NCI-H446 treated with DMSO at 0.1 percent for 48 hours (cell line): ENCODE measurements at regions not wholly inside any gene's neighbourhood (a gene's known extent, or its start where the extent isn't known, plus 50 kb on each side); places are given as distances from the start of the nearest gene placed in this dataset.
"Not testable (repeated sequence)": the region's sequence is repeated elsewhere in the genome, so short reads cannot be mapped to it uniquely, and the experiment has no call there.

ENCODE experiments used
- DNase-seq: peaks from one replicate; lab custom pipeline; 2025; lab: John Stamatoyannopoulos, UW

DNA sequence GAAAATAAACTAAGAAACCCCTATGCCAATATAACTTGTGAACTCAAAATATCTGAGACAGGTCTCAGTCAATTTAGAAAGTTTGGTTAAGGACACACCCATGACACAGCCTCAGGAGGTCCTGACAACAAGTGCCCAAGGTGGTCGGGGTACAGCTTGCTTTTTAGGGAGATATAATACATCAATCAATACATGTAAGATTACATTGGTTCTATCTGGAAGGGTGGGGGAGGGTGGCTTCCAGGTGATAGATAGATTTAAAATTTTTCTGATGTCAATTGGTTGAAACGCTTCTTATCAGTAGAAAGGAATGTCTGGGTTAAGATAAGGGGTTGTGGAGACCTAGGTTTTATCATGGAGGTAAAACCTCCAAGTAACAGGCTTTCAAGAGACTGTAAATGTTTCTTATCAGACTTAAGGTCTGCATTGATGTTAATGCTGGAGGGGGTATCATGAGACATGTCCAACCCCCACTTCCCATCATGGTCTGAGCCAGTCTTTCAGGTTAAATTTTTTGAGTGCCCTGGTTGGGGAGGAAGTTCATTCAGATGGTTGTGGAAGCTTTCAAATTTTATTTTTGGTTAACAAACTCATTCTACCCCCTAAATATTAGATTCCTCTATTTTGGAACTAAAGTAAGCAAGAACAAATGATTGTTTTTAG lies 82.0 kb upstream of the RASSF8 start:
- no peak for DNase-seq

DNA sequence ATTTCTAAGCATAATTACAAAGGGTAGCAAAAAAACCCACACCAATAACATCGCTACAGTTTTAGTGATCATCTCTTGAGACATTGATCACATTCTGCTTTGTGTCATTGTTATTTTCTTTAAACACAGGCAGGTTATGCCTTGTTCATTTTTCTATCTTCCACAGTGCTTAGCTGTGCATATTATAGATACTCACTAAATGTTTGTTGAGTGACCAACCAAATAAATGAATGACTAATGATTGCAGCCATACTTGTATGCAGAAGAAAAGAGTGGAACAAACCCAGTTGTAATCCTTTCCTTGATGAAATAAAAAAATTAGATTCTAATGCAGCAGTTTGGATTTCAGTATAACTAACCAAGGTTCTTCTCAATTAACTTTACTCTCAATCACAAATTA lies 81.0 kb upstream of the RASSF8 start:
- DNase-seq = no peak

DNA sequence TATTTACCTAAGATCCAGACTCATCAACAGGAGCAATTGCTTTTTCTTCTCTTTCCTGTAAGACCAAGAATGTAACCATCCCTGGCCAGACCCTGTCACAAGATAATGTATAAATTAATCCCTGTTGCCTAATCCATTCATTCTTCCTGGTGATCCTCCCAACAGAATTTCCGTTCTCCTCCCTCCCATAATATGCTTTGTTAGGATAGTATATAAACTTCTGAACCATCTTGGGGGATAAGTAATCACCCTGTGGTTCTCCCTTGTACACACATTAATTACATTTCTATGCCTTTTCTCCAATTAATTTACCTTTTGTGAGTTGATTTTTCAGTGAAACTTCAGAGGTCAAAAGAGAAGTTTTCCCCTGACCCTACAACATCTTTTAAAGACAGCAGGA lies 76.2 kb upstream of the RASSF8 start:
- DNase-seq = no peak

DNA sequence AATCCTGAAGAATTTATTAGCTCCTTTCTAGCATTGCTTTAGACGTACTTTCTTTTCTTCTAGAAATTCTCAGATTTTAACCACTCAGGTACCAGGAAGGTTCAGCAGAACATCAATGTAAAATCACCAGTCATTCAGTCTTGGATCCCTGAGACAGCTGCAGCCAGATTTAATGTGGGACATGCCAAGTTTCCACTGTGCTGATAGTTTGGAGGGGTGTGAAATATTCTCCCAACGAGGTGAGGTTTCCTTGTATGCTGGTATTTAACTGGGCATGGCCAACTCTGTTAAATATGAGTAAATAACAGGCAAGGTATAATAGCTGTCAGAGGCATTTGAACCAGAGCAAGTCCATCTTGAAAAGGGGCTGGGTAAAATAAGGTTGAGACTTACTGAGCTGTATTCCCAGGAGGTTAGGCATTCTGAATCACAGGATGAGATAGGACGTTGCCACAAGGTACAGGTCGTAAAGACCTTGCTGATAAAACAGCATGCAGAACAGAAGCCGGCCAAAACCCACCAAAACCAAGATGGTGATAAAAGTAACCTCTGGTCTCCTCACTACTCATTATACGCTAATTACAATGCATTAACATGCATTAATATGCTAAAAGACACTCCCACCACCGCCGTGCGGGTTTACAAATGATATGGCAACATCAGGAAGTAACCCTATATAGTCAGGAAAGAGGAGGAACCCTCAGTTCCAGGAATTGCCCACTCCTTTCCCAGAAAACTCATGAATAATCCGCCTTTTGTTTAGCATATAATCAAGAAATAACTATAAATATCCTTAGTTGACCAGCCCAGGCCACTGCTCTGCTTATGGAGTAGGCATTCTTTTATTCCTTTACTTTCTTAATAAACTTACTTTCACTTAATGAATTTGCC lies 75.2 kb upstream of the RASSF8 start:
- no peak for DNase-seq

DNA sequence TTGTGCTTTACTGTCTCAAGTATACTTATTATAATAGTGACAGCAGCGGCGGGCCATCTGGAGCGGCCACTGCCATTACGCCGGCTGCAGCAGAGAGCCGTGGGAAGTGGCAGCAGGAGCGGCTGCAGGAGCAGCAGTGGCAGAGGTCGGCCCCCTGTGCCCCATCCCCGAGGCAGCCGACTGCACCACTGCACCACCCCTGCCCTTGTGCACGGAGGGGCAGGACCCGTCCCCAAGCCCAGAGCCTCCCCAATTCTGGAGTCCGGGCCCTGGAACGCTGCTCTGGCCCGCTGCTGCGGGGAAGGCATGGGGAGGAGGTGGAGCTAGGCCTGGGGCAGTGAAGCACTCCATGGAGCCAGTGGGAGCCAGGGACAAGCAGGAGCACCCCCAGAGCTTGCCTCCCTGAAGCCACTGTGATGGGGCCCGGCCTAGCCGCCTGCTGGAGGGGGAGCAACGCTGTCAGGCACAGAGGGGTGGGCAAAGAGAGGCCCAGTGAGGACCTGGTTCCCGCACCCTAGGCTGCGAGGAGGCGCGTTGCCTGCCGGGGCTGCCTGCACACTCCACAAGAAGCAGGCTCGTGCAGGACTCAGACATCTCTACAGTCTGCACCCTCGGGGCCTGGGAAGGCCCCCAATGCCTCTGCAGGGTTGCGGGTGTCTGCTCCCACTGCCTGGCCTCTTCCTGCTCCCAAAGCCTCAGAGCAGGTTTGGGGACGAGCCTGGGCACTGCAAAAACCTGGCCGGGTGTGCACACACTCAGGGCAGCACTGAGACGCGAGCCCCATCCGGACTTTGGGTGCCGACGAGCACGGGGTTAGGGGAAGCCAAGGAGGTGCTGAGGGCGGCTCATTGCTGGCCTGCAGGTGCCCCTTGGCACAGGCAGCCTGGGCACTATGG lies 74.2 kb upstream of the RASSF8 start:
- DNase-seq = no peak

DNA sequence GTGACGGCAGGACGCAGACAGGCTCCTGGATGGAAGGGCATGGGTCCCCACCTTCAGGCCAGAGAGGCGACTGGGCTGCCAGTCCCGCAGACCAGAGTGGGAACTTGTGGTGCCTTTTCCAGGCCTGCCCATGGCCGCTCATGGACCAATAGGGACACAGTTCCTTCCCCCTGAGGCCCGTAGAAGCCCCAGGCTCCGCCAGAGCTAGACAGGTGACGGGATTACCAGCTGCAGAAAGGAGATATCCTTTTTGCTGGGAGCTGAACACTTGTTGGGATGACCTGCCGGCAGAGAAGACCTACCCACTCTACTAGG lies 73.6 kb upstream of the RASSF8 start:
- no peak for DNase-seq

DNA sequence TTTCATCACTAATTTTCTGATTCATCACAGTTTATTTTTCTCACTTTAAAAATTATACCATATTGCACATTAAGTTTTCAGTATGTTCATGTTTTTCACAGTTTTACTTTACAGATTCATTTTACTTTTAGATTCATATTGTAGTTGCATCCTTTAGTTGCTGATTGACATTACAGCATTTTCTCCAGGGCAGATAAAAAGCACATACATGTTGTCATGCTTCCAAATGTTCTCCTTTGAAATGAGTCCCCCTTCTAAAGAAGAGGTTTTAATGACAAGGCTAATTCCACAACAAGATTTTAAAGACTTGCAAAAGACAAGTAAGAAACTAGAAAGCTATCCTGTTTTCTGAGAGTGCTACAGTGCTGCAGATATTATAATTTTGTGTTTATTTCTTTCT lies 72.1 kb upstream of the RASSF8 start:
- DNase-seq = no peak

DNA sequence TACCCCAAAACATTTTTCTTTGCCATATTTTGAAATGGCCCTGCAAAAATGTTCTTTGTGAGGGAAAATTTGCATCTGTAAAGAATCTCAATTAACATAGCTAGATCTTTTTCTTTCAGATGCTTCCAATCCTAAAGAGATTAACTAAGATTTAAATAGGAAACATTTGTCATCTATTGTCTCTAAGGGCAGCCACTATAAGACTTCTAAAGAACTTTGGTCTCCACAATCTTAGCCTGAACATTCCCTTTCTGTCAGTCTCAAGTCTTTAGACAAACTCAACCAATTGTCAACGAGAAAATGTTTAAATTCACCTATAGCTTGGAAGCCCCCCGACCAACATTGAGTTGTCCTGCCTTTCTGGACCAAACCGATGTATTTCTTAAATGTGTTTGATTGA lies 71.1 kb upstream of the RASSF8 start:
- no peak for DNase-seq

DNA sequence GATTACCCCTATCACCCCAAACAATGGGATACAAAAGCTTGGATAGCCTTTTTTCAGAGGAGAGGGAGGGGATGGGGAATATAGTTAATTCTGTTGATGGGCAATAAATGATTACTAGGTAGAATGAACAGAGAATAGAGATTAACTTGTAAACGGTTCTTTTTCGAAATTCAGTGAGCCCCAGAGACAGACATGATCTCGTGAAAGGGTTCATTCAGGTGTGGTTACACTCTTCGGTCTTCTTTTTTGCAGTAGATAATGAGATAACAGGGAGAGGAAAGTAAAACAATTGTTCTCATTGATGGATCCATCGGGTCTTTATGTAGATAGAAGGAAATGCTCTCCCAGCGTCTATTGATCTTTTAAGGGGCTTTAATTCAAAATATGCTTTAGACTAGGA lies 69.3 kb upstream of the RASSF8 start:
- no peak for DNase-seq

DNA sequence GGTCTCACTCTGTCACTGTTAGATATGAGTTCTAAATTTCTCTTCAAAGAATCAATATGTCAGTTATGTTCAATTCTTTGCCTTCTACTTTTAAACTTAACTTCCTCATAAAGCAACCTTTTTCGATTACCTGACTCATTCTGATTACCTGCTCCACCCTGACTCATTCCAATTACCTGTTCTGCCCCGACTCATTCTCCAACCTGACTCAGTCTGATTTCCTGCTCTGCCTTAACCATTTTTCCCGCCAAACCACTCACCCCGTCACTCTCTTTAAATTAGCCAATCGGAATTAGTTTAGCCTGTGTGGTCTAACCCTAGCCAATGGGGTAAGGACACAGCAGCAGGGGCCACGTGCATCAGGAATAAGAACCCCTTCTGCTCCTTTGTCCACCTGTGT lies 67.4 kb upstream of the RASSF8 start:
- DNase-seq = not testable (repeated sequence)

DNA sequence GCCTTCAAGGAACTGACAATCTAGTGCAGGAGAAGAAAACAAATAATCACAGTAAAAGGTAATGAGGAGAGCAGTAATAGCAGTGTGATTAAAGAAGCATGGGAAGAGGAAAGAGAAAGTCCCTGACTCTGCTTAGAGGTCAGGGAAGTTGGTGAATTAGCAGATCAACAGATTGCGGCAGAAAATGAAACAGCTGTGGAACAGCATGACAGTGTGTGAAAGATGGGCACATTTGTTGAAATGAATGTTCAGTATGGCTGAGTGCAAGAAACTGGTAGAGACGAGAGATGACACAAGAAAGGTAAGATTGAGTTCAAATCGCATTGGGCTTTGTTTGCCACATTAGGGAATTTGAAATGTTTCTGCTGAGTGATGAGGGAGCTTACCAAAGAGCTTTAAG lies 63.7 kb upstream of the RASSF8 start:
- no peak for DNase-seq

DNA sequence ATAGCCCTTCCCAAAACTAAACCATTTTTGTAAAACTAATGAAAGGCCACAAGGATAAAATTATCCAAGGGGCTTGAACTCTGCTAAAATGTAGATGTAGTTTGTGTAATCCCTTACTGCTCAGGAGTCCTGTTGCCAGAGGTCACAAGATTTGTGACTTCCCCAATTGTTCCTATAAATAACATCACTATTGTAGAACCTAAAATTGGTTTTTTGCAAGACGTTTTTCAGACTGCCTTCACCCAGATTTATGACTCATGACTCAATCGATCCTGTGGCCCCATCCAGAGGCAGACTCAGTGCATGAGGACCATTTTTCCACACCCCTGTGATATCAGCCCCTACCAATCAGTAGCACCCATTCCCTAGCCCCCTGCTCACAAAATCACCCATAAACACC lies 61.5 kb upstream of the RASSF8 start:
- DNase-seq = no peak

DNA sequence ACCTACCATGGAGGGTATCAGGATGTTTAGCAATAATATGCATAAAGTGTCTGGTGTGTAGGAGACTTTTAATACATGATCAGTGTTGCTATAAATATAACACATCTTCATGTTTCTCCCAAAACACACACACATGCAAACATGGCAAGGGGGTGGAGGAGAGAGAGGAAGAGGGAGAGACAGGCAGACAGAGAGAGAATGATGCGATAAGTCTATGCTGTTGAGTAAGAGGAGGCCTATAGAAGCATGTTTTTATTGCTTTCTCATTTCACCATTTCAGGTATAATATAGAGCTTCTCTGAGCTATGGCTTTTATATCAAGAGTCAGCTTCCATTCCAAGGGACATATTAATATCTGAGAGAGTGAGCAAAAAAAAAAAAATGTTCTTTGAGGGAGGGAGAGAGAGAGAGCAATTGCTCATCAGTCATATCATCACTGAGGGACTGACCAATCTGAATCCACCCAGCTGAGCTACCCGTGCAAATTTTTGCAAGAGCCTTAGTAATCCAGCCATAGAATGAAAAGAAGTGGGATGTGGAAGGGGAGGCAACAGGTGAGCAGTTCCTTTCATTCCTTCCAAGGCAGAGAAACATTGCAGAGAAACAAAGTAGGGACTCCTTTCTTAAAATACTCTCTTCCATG lies 54.8 kb upstream of the RASSF8 start:
- no peak for DNase-seq

DNA sequence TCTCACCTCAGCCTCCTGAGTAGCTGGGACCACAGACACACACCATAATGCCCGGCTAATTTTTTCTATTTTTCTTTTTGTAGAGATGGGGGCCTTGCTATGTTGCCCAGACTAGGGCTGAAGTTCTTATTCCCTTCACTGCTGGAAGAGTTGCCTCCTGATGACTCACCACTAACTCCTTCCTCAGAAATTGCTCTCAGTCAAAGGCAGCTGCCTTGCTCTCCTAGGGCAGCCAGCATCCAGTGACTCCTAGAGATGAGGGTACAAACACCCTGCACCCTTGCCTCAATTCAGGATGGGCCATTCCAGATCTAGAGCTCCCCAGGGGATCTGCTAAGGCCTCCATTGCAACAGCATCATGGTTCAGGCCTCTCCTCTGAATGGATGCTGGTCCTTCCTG lies 54.0 kb upstream of the RASSF8 start:
- DNase-seq = no peak

DNA sequence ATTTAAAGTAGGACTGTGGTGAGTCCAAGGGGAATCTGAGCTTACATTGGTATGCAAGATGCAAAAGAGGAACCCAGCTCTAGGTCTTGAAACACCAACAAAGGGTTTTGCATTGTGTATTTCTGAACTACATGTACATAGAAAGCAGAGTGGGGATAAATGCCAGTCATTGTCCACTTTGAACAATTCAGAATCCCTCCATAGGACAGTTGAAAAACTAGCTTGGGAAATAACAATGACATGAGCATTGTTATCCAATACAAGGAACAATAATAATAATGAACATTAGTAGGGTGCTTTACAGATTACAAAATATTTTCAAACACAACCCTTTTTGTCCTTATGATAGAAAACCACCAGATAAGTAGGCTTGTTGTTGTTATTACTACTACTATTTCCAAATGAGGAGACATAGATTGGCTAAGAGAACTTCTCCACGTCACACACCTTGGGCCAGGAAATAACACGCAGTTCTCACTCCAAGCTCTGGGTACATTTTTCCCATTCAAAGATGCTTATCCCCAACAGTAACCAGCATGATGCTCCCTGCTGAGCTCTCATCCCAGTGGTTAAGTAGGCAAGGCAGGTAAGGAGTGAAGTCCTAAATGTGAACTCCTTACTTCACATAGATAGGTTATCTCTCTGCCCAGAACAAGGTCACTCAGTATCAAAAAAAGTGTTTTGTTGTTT lies 51.7 kb upstream of the RASSF8 start:
- DNase-seq = no peak
